Glomerular visceral epithelial cell (primary cell): ENCODE measurements at regions not wholly inside any gene's neighbourhood (a gene's known extent, or its start where the extent isn't known, plus 50 kb on each side); places are given as distances from the start of the nearest gene placed in this dataset.

Experiments used
- DNase-seq: peaks from one replicate; pipeline ENCODE4 v3.0.0-alpha.2; 2016; ENCODE audit errors: extremely low spot score

DNA sequence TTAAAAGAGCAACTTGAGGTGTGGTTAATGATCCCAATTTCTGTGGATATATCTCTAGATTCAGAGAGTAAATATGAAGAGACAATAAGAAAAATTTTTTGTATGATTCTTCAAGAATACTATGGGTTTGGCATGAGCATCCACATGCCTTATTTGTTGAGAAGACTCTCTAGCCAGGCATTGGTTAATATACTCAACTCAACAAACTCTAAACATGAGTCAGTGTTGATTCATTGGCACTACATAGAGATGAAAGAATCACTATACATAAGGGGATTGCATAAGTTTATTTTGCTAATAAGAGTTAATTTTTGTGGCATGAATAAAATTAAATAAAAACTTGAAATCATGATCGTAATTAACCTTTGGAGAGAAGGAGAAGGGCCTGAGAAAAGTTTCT, 930.2 kb upstream of the LRRTM1 start:
- no peak for DNase-seq

DNA sequence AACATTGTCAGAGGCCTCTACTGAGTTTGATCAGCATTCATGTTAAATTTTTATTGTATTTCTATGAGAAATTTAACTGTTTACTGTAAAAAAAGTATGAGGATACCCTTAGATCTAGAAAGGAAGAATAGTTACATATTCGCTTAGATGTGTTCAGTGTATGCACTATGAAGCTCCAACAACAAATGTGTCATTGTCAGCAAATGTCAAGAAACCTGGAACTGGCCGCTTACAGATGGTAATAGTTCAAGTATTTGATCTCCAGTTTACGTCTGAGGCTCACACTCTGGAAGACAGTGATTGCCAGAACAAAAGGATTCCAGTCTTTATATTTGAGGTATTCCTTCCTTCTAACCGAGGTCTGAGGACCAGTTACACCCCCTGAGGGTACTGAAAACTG, 921.2 kb upstream of the LRRTM1 start:
- DNase-seq, result no peak

DNA sequence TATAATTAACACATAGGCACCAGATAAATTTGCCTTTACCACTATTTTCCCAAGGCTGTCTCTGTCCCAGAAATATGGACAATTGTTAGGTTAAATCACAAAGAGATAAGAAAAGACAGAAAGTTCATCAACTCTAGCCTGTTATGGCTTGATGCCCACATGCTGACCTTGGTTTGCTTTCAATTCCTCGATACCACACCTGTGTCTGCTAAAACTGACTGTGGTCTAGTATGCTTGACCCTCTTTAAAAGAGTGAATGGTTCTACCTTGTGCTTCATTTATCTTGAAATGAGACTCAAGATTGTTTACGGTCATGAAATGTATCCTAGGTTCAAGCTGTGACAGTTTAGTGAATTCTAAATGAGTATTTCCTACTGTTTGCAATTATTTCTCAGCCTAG, 909.0 kb upstream of the LRRTM1 start:
- DNase-seq, result no peak

DNA sequence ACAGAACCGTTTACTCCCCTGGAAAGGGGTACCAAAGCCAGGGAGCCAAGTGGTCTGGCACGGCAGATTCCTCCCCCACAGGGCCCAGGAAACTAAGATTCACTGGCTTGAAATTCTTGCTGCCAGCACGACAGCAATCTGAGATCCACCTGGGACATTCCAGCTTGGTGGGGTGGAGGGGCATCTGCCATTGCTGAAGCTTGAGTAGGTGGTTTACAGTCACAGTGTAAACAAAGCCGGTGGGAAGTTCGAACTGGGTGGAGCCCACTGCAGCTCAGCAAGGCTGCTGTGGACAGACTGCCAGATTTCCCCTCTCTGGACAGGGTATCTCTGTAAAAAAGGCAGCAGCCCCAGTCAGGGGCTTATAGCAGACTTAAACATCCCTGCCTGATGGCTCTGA, 901.7 kb upstream of the LRRTM1 start:
- no peak for DNase-seq

DNA sequence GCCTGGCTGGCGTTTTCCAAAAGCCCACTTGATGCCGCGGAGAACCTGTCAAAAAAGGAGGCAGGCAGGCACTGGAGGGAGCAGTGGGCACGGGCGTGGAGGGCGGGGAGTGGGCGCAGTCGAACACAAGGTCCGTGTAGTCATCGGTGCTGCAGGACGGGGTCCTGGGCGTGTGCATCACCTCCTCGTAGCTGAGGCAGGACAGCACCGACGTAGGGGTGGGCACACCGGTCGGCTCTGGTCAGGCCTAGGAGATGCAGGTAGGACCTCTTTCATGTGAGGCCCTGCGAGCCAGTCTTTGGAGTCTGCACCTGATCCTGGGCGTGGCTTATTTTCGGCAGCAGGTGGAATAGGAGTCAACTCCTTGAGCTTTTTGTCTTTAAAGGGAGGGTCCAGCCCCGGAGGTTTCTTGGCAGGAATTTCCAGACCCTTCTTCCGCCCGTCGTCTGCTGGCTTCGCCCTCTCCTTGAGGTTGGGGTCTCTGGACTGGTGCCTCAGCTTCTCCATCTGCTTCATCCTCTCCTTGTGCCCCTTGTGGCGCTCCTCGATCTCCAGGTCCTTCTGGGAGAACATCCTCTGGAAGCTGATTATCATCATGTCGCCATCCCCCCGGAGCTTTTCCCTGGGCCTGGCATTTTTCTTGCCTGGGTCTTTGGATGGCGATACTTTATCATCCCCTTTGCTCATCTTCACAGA, 892.5 kb upstream of the LRRTM1 start:
- DNase-seq, result no peak

DNA sequence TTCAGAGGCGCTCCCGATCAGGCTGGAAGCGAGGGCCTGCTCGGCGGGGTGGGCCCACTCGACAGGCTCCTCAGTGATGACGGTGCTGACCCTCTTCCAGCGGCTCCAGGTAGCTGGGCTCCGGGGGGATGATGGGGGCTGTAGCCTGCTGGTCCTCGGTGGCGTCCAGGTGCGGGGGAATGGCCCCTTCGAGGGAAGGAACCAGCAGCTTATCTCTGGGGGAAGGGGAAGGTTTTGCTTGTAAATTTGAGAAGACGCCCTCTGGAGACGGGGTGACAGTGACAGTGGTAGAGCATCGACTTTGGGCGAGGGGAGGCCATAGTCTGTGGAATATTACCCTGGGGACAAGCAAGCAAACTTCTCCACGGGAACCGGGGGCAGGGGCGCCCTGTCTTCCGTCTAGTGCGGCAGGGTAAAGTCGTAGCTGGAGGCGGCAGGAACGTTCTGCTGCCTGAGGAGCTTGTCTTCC, 891.9 kb upstream of the LRRTM1 start:
- DNase-seq, result no peak

DNA sequence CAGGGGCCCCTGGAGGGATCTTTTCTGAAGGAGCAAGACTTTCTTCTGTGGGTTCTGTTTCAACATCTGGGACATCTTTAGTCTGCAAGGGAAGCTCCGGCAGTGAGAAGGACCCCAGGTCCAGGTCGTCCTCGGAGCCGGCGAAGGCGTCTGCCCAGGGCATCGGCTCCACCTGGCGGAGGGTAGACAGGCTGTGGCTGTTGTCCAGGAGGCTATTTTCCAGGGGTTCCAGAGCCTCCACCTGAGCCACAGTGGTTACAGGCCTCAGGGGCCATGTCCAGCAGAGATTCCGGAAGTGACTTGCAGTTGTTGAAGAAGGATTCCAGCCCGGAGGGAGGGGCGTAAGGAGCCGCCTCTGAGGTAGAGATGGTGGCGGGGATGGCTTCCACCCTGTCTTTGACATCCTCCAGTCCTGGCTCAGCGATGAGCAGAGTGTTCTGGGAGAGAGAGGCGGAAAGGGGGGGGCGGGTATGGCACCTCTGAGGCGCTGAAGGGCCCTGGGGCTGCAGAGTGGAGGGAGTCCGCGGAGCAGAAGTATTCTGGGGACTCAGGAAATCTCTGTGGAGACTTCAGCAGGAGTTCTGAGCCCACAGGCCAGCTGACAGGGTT, 891.3 kb upstream of the LRRTM1 start:
- no peak for DNase-seq

DNA sequence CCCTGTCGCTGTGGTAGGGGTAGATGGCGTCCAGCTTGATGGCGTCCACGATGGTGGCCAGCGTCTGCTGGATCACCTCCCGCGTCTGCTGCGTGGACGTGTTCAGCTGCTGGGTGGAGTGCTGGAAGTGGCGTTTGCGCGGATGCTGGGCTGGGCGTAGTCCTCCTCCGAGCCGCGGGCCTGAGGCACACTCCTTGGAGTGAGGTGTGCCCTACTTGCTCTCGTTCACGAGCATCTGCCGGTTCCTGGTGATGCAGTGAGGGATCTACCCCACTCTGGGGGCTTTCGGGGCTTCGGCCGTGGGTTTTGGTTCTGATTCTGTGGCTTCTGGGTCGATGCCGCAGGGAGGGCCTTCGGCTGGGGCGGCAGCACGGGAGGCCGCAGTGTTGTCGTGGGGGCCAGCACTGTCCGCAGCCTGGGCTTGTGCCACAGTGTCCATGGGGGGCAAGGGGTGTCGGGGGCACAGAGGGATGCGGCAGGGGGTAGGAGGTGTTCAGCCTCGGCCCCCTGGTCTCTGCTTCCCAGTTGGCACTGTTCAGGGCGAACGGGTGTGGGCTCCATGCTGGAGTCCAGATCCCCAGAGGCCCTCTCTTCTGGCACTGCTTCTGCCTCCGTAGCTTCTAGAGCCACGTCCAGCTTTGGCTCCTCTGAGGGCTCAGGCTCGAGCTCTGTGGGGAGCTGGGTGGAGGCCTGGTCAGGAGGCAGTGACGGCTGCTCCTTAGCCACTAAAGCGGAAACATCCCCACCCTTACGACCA, 890.6 kb upstream of the LRRTM1 start:
- DNase-seq, result no peak

DNA sequence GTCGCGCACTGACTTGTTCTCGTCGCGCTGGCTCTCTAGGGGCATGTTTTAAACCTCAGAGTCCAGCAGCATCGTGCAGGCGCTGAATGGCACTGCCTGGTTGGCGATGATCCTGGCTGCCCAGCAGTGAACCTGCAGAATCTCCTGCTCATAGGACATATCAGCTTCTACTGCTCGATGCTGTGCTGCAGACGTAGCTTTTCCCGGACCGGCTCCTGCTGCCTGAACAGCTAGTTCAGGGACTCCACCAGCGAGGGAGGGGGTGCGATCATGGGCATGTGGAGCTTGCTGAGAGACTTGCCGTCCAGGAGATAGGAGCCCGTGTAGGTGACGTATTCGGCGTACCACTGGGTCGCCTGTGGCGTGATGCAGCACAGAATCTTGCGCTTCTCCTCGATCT, 890.0 kb upstream of the LRRTM1 start:
- no peak for DNase-seq

DNA sequence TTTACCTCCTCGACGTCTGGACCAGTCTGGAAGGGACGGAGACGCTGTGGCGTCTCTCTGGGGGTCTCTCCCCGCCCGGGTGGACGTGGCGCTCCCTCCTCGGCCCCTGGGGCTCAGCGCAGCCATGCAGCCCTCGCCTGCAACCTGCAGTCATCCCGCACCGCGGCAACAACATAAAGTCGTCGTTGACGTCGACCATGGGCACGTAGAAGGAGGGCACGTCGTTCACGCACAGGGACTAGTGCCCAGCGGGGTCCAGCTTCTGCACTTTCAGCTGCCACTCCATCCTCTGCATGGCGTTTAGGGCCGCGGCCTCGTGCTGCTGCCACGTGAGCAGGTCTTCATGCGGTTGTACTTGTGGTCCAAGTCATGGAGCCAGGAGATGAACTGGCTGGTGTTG, 889.6 kb upstream of the LRRTM1 start:
- no peak for DNase-seq

DNA sequence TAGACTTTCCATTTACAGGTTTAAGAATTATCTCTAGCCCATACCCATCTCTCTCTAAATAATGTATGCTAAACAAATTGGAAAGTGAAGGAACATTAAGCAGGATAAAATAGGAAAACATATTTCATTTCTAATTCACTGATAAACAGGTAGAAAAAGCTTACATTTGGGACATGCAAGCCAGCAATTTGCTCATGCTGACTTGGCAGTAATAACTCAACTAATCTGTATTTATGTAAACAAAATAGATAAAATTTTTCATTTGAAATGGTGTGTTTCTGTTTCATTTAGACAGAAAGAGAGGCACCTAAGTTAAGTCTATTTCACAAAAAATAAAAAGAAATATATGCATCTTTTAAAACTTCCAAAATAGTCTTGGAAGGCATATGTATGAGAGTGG, 877.3 kb upstream of the LRRTM1 start:
- DNase-seq, result no peak

DNA sequence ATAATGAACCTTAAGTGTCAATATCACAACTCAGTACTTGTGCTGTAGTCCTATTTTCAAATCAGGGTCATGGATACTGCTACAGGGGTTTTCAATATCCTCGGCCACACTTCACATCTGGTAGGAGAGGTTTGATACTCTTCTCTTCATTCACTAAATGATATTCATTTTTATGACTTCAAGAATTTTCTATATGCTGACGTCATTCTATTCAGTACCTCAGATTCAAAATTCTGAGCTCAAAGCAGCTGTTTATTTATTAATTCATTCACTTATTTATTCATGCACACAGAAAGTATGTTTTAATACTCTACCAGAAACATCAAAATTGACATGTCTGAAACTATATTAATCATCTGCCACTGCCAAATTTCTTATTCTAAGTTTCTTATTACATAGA, 866.9 kb upstream of the LRRTM1 start:
- DNase-seq, result no peak

DNA sequence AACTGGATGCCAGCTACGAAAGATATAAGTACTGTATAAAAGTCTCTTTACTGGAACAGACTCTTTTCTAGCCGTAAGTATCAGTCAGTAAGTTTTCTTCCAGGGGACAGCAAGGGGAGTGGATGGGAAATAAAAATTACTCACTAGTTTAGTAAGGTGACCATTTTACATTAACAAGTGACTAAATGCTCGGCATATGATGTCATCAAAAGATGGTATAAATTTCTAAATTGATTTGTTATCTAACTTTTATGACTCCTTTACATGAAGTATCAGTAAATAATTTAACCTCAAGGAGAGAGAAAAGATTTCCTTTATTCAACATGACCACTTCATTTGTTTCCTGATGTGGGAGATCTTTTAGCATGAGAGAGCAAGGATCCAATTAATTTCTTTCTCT, 859.0 kb upstream of the LRRTM1 start:
- no peak for DNase-seq

DNA sequence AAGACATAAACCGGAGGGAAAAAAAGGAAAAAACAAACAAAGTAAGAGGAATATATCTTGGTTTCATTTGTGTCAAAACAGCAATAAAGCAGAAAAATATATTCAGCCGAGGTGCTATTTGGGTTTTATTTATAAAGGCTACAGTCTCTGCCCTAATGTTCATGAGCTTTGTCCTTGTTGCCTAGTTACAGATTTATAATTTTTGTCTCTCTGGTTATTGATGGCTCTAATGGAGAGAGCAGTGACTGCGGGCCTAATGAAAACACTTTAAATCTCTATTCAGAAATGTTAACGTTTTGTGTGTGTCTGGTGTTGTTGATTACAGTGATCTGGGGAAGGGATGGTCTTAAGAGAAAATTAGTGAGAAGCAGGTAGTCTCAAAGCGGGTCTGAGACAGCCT, 854.0 kb upstream of the LRRTM1 start:
- DNase-seq, result no peak

DNA sequence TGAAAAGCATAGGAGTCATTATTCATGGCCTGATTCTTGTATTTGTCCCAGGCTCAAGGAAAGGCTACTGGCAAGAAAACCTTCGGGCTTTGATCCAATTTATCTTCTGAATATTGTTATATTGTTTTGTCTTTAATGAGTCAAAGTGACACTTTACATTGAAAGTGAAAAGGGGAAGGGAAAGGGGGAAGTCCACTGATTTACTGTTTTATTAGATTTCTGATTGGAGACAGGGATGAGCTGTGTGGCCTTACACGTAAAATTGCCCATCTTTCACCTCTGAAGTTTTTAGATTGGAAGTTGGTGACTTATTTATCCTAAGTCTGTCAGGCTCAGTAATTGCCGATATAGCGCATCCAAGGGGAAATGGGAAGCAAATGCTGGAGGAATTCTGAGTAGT, 843.8 kb upstream of the LRRTM1 start:
- no peak for DNase-seq

DNA sequence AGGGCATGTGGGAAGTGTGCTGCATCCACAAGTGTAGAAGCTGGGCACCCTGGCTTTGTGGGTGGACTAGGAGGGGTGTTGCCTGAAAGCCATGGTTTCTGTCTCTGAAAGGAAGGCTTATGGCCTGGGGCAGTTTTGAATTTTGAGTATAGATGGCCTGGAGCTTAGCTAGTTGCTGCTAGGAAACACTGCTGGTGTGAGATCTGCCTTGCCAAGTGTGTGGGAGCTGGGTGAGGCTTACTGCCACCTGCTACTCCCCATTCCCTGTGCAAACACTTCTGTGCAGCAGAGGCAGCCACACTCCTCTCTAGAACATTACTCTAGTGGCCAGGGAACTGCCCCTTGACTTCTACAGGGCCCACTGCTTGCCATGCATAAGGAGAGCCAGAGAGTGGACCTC, 831.7 kb upstream of the LRRTM1 start:
- DNase-seq, result no peak

DNA sequence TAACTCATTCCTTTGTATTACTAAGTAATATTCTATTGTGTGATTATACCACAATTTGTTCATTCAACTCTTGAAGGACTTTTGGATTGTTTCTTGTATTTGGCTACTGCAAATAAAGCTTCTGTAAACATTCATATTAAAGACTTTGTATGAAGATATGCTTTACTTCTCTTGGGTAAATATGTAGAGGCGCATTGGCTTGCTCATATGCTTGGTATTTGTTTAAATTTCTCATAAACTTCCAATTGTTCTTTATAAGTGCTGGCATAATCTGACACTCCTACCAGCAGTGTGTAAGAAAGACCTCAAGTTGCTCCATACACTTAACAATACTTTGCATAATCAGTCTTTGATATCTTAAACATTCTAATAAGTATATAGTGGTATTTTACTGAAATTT, 792.8 kb upstream of the LRRTM1 start:
- no peak for DNase-seq

DNA sequence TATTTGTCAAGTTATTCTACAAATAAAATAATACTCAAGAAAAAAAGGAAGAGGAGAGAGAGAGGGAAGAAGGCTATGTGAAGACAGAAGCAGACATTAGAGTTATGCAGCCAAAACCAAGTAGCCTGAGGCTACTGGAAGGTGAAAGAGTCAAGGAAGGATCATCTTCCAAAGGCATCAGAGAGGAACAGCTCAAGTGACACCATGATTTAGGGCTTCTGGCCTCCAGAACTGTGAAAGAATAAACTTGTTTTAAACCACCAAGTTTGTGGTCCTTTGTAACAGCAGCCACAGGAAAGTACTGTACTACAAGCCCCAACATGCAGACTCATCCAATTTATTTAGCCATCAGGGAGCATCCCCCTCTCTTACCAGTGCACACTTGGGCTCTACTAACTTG, 788.5 kb upstream of the LRRTM1 start:
- no peak for DNase-seq

DNA sequence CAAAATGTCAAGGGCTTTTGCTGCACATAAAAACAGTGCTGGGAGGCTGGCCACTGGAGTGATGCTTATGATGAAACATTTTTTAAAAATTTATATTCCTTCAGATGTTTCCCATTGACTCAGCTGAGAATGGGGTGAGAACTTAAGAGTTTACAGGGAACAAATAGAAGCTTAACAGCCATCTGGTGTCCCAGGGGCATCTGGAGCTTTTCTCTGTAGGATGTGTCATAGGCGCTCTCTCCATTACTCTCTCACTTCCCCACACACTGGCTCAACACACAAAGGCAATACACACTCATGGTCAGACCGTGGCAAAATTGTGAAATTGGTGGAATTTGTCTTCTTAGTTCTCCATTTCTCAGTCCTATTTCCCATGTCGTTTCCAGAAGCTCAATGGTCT, 783.1 kb upstream of the LRRTM1 start:
- no peak for DNase-seq

DNA sequence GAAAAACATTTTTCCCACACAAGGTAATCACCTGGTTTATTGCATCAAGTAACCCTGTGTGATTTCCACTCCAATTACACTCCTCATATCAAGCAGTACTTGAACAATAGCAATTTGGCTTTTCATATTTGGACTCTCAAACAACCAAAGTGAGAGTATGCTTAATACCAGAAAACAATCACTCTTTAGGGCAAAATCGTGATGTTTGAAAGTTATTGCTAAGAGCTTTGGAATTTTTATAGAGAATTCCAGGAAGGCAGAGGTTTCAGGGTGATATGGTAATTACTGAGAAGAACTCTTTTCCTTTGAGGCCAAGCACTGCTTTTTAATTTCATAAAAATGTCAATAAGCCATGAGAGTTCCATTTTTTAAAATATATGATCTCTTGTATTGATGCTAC, 779.5 kb upstream of the LRRTM1 start:
- no peak for DNase-seq

DNA sequence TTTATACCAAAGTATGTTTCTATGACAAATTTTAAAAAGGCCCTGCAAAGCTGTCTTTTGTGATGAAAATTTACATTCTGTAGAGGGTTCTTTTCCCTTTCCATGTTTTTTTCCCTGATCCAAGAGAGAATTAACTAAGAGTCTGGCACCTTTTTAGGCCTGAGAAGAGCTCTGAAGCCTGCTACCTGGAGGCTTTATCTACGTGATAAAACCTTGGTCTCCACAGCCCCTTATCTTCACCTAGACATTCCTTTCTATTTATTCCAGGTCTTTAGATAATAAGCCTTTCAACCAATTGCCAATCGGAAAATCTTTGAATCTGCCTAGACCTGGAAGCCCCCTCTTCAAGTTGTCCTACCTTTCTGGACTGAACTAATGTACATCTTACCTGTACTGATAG, 774.1 kb upstream of the LRRTM1 start:
- no peak for DNase-seq

DNA sequence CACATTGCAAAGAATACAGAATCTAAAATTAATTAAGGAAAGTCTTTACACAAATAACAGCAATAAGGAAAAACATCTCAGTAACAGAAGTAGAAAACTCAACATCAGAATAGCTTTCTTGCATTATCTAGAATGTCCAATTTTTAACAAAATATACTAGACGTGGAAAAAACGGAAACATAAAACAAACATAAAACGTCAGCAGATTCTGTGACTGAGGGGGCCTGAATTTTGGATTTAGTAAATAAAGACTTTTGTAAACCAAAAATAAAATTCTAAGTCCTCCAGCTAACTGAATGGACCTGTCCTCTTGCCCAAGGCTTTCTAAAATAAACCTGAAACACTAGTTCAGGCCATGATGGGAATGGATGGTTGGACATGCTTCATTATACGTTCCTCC, 773.5 kb upstream of the LRRTM1 start:
- DNase-seq, result no peak

DNA sequence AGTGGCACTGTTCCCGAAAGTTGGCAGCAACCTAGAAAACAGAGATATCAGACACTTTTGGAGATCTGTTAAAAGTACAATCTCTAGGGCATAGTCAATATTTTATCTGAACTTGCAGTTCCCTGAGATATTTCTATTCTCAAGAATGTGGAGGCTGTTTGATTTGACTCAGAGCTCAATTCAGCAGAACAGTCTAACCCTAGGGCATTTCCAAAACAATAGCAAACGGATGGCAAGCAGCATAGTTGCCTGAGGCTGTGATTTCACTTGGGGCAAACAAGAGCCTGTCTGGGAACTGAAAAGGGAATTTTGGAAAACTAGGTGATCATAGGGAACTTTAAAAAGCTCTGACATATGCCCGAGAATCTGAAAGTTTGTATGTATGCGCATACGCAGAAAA, 772.8 kb upstream of the LRRTM1 start:
- no peak for DNase-seq
